OCI-LY7 (cell line): ENCODE measurements at regions not wholly inside any gene's neighbourhood (a gene's known extent, or its start where the extent isn't known, plus 50 kb on each side); places are given as distances from the start of the nearest gene placed in this dataset.

ENCODE experiments used
- BruUV-seq: library from RNA; stranded (reverse); fragments of 400-500 nt; replicated peaks from 2 replicates; lab custom pipeline; 2021; lab: Mats Ljungman, UMichigan
- CTCF ChIA-PET: fragments of 300-600 bp; sonication (Branson Sonifier 250); formaldehyde crosslinking; loops from one replicate; lab custom pipeline; 2022; ENCODE audit warnings: antibody characterized with exemption; ENCODE audit not compliant: unreplicated experiment; lab: Charles Lee
- POLR2A ChIA-PET: fragments of 300-600 bp; sonication (Branson Sonifier 250); formaldehyde crosslinking; loops from one replicate; lab custom pipeline; 2022; ENCODE audit warnings: antibody characterized with exemption; lab: Charles Lee
- DNase-seq: peaks from one replicate; pipeline ENCODE4 v3.0.0-alpha.2; 2015; ENCODE audit warnings: low spot score
- H2AFZ ChIP-seq: fragments of 200-600 bp; sonication (generic), shearing (Covaris generic); 2 replicates; pipeline ENCODE4 v1.6.1; 2014; ENCODE audit warnings: mild to moderate bottlenecking, antibody characterized with exemption, low read length, moderate library complexity
- H3K27ac ChIP-seq: fragments of 200-600 bp; sonication (generic); 2 replicates; pipeline ENCODE4 v1.5.1; 2014; ENCODE audit warnings: mixed run types, low read depth, mild to moderate bottlenecking, moderate library complexity, low read length, inconsistent platforms; ENCODE audit not compliant: poor library complexity, severe bottlenecking
- H3K36me3 ChIP-seq: fragments of 200-600 bp; sonication (generic); 2 replicates; pipeline ENCODE4 v1.6.1; 2014; ENCODE audit warnings: mild to moderate bottlenecking, antibody characterized with exemption, low read length, moderate library complexity, mixed read lengths; ENCODE audit not compliant: insufficient read depth
- H3K4me1 ChIP-seq: fragments of 200-600 bp; sonication (generic); 2 replicates; pipeline ENCODE4 v1.5.1; 2014; ENCODE audit warnings: mild to moderate bottlenecking, low read length; ENCODE audit not compliant: insufficient read depth, poor library complexity, severe bottlenecking
- H3K4me2 ChIP-seq: fragments of 200-600 bp; sonication (generic); 2 replicates; pipeline ENCODE4 v1.6.1; 2014; ENCODE audit warnings: mild to moderate bottlenecking, low read length
- H3K4me3 ChIP-seq: fragments of 200-600 bp; sonication (generic); 2 replicates; pipeline ENCODE4 v1.5.1; 2014; ENCODE audit warnings: mild to moderate bottlenecking, low read depth, low read length; ENCODE audit not compliant: poor library complexity, severe bottlenecking
- H3K79me2 ChIP-seq: fragments of 200-600 bp; sonication (generic); 2 replicates; pipeline ENCODE4 v1.6.1; 2016; ENCODE audit warnings: low read depth, mild to moderate bottlenecking, low read length, moderate library complexity, mixed read lengths; ENCODE audit not compliant: insufficient read depth
- H3K9me2 ChIP-seq: fragments of 200-600 bp; sonication (generic); 2 replicates; pipeline ENCODE4 v1.6.1; 2016; ENCODE audit warnings: mild to moderate bottlenecking, low read length, mixed read lengths; ENCODE audit not compliant: insufficient read depth
- H3K9me3 ChIP-seq: fragments of 200-600 bp; sonication (generic); 2 replicates; pipeline ENCODE4 v1.6.1; 2014; ENCODE audit warnings: mild to moderate bottlenecking, mixed run types, low read length, mixed read lengths
- H4K20me1 ChIP-seq: fragments of 200-600 bp; sonication (generic); 2 replicates; pipeline ENCODE4 v1.6.1; 2014; ENCODE audit warnings: mild to moderate bottlenecking, antibody characterized with exemption, low read length, moderate library complexity, mixed read lengths; ENCODE audit not compliant: insufficient read depth
- CTCF ChIP-seq: fragments of 200-600 bp; sonication (generic); conservative IDR thresholded peaks from 2 replicates; pipeline ENCODE4 v1.5.1; 2014; ENCODE audit warnings: mild to moderate bottlenecking, antibody characterized with exemption, low read length, moderate library complexity, mixed read lengths
- EZH2phosphoT487 ChIP-seq: fragments of 200-600 bp; sonication (generic); IDR thresholded peaks from 2 replicates; pipeline ENCODE4 v1.6.1; 2018; ENCODE audit warnings: low read depth, borderline replicate concordance, mild to moderate bottlenecking, mixed run types, antibody characterized with exemption, low read length, moderate library complexity, mixed read lengths
- intact Hi-C: fragments of 100-400 bp; cut with micrococcal nuclease; formaldehyde crosslinking; loops from one replicate; pipeline ENCODE4 v1.10.0; 2022; ENCODE audit not compliant: unreplicated experiment

- Histone ChIP-seq H3K4me2 (no peak overlapping the region), H3K4me1 (no peaks in the 10 kb centered on the region), H3K9me2 (no peaks in the 10 kb centered on the region), H3K79me2 (no peaks in the 10 kb centered on the region), H2AFZ (no peak overlapping the region), H4K20me1 (no peaks in the 10 kb centered on the region), H3K9me3 (no peaks in the 10 kb centered on the region), H3K27ac (no peak overlapping the region), H3K36me3 (no peaks in the 10 kb centered on the region), H3K4me3 (no peak overlapping the region)
- no TSS peak for BruUV-seq
- CTCF ChIA-PET: no interaction called here
- no peak for TF ChIP-seq CTCF
- TF ChIP-seq EZH2phosphoT487: no peak
- no peak for DNase-seq
- intact Hi-C loops: no loop called here
- POLR2A ChIA-PET: no interaction called here
Observed at GRCh38 chr14:66378712-66379505, 107.3 kb upstream of the CCDC196 start.

- CTCF ChIA-PET: no interaction called here
- no peak for DNase-seq
- Histone ChIP-seq H2AFZ (no peak overlapping the region), H3K9me2 (no peaks in the 10 kb centered on the region), H3K4me2 (no peak overlapping the region), H3K4me3 (no peak overlapping the region), H3K36me3 (no peaks in the 10 kb centered on the region), H3K4me1 (no peaks in the 10 kb centered on the region), H4K20me1 (no peaks in the 10 kb centered on the region), H3K27ac (no peak overlapping the region), H3K9me3 (no peaks in the 10 kb centered on the region), H3K79me2 (no peaks in the 10 kb centered on the region)
- no TSS peak for BruUV-seq
- POLR2A ChIA-PET: no interaction called here
- TF ChIP-seq CTCF (no peak), EZH2phosphoT487 (no peak)
- intact Hi-C loops: no loop called here
Observed at GRCh38 chr14:66380143-66380542, 106.0 kb upstream of the CCDC196 start.

GRCh38 chr14:66381755-66382154 is 104.4 kb upstream of the CCDC196 start:
- no peaks in the 10 kb centered on the region for H3K4me1 ChIP-seq
- no peaks in the 10 kb centered on the region for H3K79me2 ChIP-seq
- H3K27ac ChIP-seq: no peak overlapping the region
- BruUV-seq: no TSS peak
- ChIA-PET POLR2A (interaction anchor here (0.6 kb wide), 1 partner anchor 68 kb away, joined by 3 read pairs; no protein-coding TSS in a partner anchor), CTCF (no interaction called here)
- H3K4me3 ChIP-seq: no peak overlapping the region
- no peak for TF ChIP-seq EZH2phosphoT487
- no peak for TF ChIP-seq CTCF
- no peaks in the 10 kb centered on the region for H3K9me3 ChIP-seq
- no peaks in the 10 kb centered on the region for H3K9me2 ChIP-seq
- no peak overlapping the region for H2AFZ ChIP-seq
- no peak overlapping the region for H3K4me2 ChIP-seq
- H3K36me3 ChIP-seq: no peaks in the 10 kb centered on the region
- DNase-seq: no peak
- intact Hi-C loops: no loop called here
- no peaks in the 10 kb centered on the region for H4K20me1 ChIP-seq
